ENCODE measurements at regions not wholly inside any gene's neighbourhood (a gene's known extent, or its start where the extent isn't known, plus 50 kb on each side); places are given as distances from the start of the nearest gene placed in this dataset.

- TF ChIP-seq TEAD4 (IDR thresholded peaks at IDR 0.05) (no peak), RAD21 (IDR thresholded peaks at IDR 0.05; ENCODE audit: low read depth) (no peak), CEBPB (IDR thresholded peaks at IDR 0.05) (no peak), TAF1 (IDR thresholded peaks at IDR 0.05; ENCODE audit: low read depth) (no peak), EGR1 (IDR thresholded peaks at IDR 0.05) (no peak), REST (IDR thresholded peaks at IDR 0.05; ENCODE audit: low read depth) (no peak), MAX (IDR thresholded peaks at IDR 0.05) (no peak), EP300 (IDR thresholded peaks at IDR 0.05; ENCODE audit: borderline replicate concordance) (no peak), FOXM1 (IDR thresholded peaks at IDR 0.05; ENCODE audit: borderline replicate concordance, low read depth) (no peak)
Observed at GRCh38 chr2:886072-887022, 64.3 kb upstream of the SNTG2 start.
